ENCODE measurements at regions not wholly inside any gene's neighbourhood (a gene's known extent, or its start where the extent isn't known, plus 50 kb on each side); places are given as distances from the start of the nearest gene placed in this dataset.

DNA sequence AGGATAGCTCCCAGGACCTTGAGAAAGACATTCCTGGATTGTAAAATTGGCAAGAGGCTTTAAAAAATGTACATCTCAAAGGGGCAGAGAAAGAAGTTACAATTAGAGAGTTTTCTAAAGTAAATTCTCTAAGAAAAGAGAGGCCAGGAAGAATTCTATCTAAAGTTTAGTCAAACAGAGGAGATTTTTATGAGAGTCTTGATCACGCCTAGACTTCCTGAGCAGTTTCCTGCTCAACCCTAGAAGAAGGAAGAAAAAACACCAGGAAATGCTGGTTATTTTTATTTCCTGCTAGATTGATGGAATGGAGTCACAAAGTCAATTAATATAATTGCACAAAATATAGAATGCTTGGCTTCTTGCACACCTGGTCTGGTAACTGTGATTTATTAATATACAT is 269.1 kb downstream of the PCDH20 start:
- intact Hi-C loops (cut with DNase I), result no loop called here
- no peak for FAIRE-seq
- Histone ChIP-seq H3K27me3 (ENCODE audit: control insufficient read depth, insufficient read depth, low read length) (no peaks in the 10 kb centered on the region), H3K4me1 (ENCODE audit: control insufficient read depth in 2 of 3, insufficient read depth in 2 of 3, low read depth in 1 of 3, low read length in 3 of 3) (no peaks in the 10 kb centered on the region), H3K9me3 (ENCODE audit: control insufficient read depth in 2 of 3, insufficient read depth in 1 of 3, low read length in 3 of 3) (no peaks in the 10 kb centered on the region), H3K4me3 (ENCODE audit: low read length in 3 of 3) (no peak overlapping the region), H3K27ac (ENCODE audit: low read depth in 2 of 2, low read length in 2 of 2) (no peak overlapping the region), H3K36me3 (ENCODE audit: control insufficient read depth in 2 of 3, insufficient read depth in 3 of 3, low read length in 3 of 3) (no peaks in the 10 kb centered on the region), H3K9ac (ENCODE audit: low read length in 3 of 3) (no peak overlapping the region)
- DNase-seq, result no peak
- TF ChIP-seq, protein P1, sequence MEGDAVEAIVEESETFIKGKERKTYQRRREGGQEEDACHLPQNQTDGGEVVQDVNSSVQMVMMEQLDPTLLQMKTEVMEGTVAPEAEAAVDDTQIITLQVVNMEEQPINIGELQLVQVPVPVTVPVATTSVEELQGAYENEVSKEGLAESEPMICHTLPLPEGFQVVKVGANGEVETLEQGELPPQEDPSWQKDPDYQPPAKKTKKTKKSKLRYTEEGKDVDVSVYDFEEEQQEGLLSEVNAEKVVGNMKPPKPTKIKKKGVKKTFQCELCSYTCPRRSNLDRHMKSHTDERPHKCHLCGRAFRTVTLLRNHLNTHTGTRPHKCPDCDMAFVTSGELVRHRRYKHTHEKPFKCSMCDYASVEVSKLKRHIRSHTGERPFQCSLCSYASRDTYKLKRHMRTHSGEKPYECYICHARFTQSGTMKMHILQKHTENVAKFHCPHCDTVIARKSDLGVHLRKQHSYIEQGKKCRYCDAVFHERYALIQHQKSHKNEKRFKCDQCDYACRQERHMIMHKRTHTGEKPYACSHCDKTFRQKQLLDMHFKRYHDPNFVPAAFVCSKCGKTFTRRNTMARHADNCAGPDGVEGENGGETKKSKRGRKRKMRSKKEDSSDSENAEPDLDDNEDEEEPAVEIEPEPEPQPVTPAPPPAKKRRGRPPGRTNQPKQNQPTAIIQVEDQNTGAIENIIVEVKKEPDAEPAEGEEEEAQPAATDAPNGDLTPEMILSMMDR (IDR thresholded peaks at IDR 0.05; ENCODE audit: borderline replicate concordance, extremely low read depth, insufficient read depth), result no peak

DNA sequence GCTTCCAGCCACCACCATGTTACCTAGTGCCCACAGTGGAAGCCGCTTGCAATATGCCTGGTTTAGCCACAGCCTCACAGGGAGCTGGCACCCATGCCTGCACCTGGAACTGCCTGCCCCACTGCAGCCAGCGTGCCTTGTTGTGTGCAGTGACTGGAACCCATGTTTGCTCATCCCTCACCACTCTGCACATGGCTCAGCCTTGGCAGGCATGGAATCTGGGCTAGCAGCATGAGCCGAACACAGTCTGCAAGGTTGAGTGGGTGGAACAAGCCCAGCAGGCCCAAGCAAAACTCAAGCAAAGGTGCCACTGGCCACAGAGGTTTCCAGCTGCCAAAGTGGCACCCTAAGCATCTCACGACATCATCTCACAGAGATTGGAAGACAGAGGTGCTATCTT is 269.5 kb downstream of the PCDH20 start:
- intact Hi-C loops (cut with DNase I), result no loop called here
- no peak overlapping the region for H3K27ac ChIP-seq (ENCODE audit: low read depth in 2 of 2, low read length in 2 of 2)
- TF ChIP-seq, protein P1 (IDR thresholded peaks at IDR 0.05; ENCODE audit: borderline replicate concordance, extremely low read depth, insufficient read depth), result no peak
- no peaks in the 10 kb centered on the region for H3K36me3 ChIP-seq (ENCODE audit: control insufficient read depth in 2 of 3, insufficient read depth in 3 of 3, low read length in 3 of 3)
- no peaks in the 10 kb centered on the region for H3K4me1 ChIP-seq (ENCODE audit: control insufficient read depth in 2 of 3, insufficient read depth in 2 of 3, low read depth in 1 of 3, low read length in 3 of 3)
- no peak overlapping the region for H3K4me3 ChIP-seq (ENCODE audit: low read length in 3 of 3)
- no peaks in the 10 kb centered on the region for H3K9me3 ChIP-seq (ENCODE audit: control insufficient read depth in 2 of 3, insufficient read depth in 1 of 3, low read length in 3 of 3)
- no peak overlapping the region for H3K9ac ChIP-seq (ENCODE audit: low read length in 3 of 3)
- no peak for FAIRE-seq
- H3K27me3 ChIP-seq (ENCODE audit: control insufficient read depth, insufficient read depth, low read length), result no peaks in the 10 kb centered on the region
- DNase-seq, result peak in 1 of 5 donors; percentile 19

DNA sequence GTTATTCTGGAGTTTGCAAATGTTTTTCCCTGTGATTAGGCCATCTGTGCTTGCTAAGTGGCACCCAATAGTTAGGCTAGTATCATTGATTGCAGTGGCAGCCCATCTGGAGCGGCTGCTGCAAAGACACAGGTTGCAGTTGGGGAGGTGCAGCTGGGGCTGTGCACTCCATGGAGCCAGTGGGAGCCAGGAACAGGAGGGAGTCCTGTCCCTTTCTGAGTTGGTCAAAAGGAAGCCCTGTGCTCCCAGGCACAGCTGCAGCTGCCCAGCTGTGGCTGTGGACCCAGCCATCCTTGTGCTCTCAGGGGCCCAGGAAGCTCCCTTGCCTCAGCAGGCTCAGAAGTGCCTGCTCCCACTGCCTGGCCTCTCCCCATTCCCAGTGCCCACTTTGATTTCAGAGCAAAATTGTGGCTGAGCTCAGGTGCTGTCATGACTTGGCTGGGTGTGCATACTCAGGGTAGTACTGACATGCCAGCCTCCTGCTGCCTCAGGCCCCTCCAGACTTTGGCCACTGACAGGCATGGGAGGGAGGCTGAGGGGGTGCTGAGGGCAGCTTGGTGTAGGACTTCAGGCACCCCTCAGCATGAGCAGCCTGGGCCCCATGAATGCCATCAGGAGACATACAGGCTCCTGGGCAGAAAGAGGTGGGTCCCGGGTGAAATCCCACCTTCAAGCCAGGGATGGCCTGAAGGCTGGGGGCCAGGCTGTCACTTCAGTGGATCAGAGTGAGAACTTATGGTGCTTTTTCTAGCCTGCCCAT is 270.6 kb downstream of the PCDH20 start:
- Histone ChIP-seq H3K4me3 (ENCODE audit: low read length in 3 of 3) (no peak overlapping the region), H3K9me3 (ENCODE audit: control insufficient read depth in 2 of 3, insufficient read depth in 1 of 3, low read length in 3 of 3) (no peaks in the 10 kb centered on the region), H3K27me3 (ENCODE audit: control insufficient read depth, insufficient read depth, low read length) (no peaks in the 10 kb centered on the region), H3K4me1 (ENCODE audit: control insufficient read depth in 2 of 3, insufficient read depth in 2 of 3, low read depth in 1 of 3, low read length in 3 of 3) (no peaks in the 10 kb centered on the region), H3K9ac (ENCODE audit: low read length in 3 of 3) (no peak overlapping the region), H3K27ac (ENCODE audit: low read depth in 2 of 2, low read length in 2 of 2) (no peak overlapping the region), H3K36me3 (ENCODE audit: control insufficient read depth in 2 of 3, insufficient read depth in 3 of 3, low read length in 3 of 3) (no peaks in the 10 kb centered on the region)
- intact Hi-C loops (cut with DNase I), result no loop called here
- DNase-seq (peak in 1 of 5 donors; percentile 37), FAIRE-seq (no peak)
- TF ChIP-seq, protein P1 (IDR thresholded peaks at IDR 0.05; ENCODE audit: borderline replicate concordance, extremely low read depth, insufficient read depth), result no peak

DNA sequence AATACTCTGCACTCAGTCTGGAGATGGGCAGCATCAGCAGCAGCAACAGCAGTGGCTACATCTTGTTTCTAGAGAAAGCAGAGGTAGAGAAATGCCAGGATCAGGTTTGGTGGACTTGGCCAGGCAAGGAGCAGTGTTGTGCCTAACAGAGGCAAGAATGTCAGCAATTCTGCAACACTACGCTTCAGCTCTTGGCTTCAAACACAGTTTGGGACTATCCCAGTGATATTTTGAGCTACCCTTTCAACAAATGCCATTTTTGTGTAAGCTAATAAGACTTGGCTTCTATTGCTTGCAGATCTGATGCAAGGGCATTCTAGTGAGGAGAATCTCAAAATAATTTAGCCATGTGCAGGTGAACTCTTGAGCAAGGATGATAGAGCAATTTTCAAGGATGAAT is 271.3 kb downstream of the PCDH20 start:
- H3K9ac ChIP-seq (ENCODE audit: low read length in 3 of 3), result no peak overlapping the region
- H3K4me3 ChIP-seq (ENCODE audit: low read length in 3 of 3), result no peak overlapping the region
- H3K27ac ChIP-seq (ENCODE audit: low read depth in 2 of 2, low read length in 2 of 2), result no peak overlapping the region
- FAIRE-seq (no peak), DNase-seq (no peak)
- H3K27me3 ChIP-seq (ENCODE audit: control insufficient read depth, insufficient read depth, low read length), result no peaks in the 10 kb centered on the region
- no peaks in the 10 kb centered on the region for H3K4me1 ChIP-seq (ENCODE audit: control insufficient read depth in 2 of 3, insufficient read depth in 2 of 3, low read depth in 1 of 3, low read length in 3 of 3)
- TF ChIP-seq, protein P1 (IDR thresholded peaks at IDR 0.05; ENCODE audit: borderline replicate concordance, extremely low read depth, insufficient read depth), result no peak
- intact Hi-C loops (cut with DNase I), result no loop called here
- no peaks in the 10 kb centered on the region for H3K36me3 ChIP-seq (ENCODE audit: control insufficient read depth in 2 of 3, insufficient read depth in 3 of 3, low read length in 3 of 3)
- H3K9me3 ChIP-seq (ENCODE audit: control insufficient read depth in 2 of 3, insufficient read depth in 1 of 3, low read length in 3 of 3), result no peaks in the 10 kb centered on the region

All from kidney (tissue), 13 donors.